IMR-90 (cell line): ENCODE measurements at regions not wholly inside any gene's neighbourhood (a gene's known extent, or its start where the extent isn't known, plus 50 kb on each side); places are given as distances from the start of the nearest gene placed in this dataset.

Experiments used
- ATAC-seq: fragments of 200-7000 bp; cut with Tn5 transposase; 2 replicates; pipeline ENCODE4 v1.9.1; 2020; ENCODE audit warnings: low read depth, mild to moderate bottlenecking, moderate library complexity
- BruUV-seq: library from RNA; stranded (reverse); fragments of 400-500 nt; replicated peaks from 2 replicates; lab custom pipeline; 2021; lab: Mats Ljungman, UMichigan
- CTCF ChIA-PET: fragments of 300-600 bp; formaldehyde crosslinking; extraction: SDS; loops from one replicate; lab custom pipeline; 2021; ENCODE audit warnings: antibody characterized with exemption; lab: Yijun Ruan, JAX
- POLR2A ChIA-PET: fragments of 300-600 bp; sonication (Branson Sonifier 250); formaldehyde crosslinking; loops from one replicate; lab custom pipeline; 2022; ENCODE audit warnings: antibody characterized with exemption; ENCODE audit not compliant: unreplicated experiment; lab: Charles Lee
- DNase-seq: peaks from one replicate; pipeline ENCODE4 v3.0.0; 2013
- H2AFZ ChIP-seq: replicated peaks from 2 replicates; pipeline ENCODE3; 2013; ENCODE audit warnings: low read length, mild to moderate bottlenecking; ENCODE audit not compliant: poor library complexity
- H2AK5ac ChIP-seq: 2 replicates; pipeline ENCODE4 v1.6.1; 2013; ENCODE audit warnings: low read depth, low read length, inconsistent platforms
- H2AK9ac ChIP-seq: replicated peaks from 2 replicates; pipeline ENCODE3; 2013; ENCODE audit warnings: mild to moderate bottlenecking, low read depth, low read length, moderate library complexity; ENCODE audit not compliant: poor library complexity
- H2BK120ac ChIP-seq: 2 replicates; pipeline ENCODE4 v1.6.1; 2013; ENCODE audit warnings: low read depth, low read length, inconsistent platforms
- H2BK15ac ChIP-seq: 3 replicates; pipeline ENCODE4 v1.6.1; 2013; ENCODE audit warnings: low read depth, low read length, inconsistent platforms
- H2BK20ac ChIP-seq: 2 replicates; pipeline ENCODE4 v1.6.1; 2013; ENCODE audit warnings: low read depth, mild to moderate bottlenecking, inconsistent platforms, low read length, moderate library complexity
- H2BK5ac ChIP-seq: 2 replicates; pipeline ENCODE4 v1.6.1; 2013; ENCODE audit warnings: mild to moderate bottlenecking, low read depth, low read length, inconsistent platforms; ENCODE audit not compliant: poor library complexity, severe bottlenecking
- H3K14ac ChIP-seq: replicated peaks from 2 replicates; pipeline ENCODE4 v1.6.1; 2013; ENCODE audit warnings: low read depth, low read length, inconsistent platforms
- H3K18ac ChIP-seq: 2 replicates; pipeline ENCODE4 v1.6.1; 2013; ENCODE audit warnings: low read depth, low read length, control low read depth
- H3K23ac ChIP-seq: 2 replicates; pipeline ENCODE4 v1.6.1; 2013; ENCODE audit warnings: low read depth, low read length, inconsistent platforms
- H3K27ac ChIP-seq: 2 replicates; pipeline ENCODE4 v1.5.1; 2013; ENCODE audit warnings: mild to moderate bottlenecking, control low read depth, low read length; ENCODE audit not compliant: insufficient read depth
- H3K27me3 ChIP-seq: 2 replicates; pipeline ENCODE4 v1.6.1; 2013; ENCODE audit warnings: low read length; ENCODE audit not compliant: control insufficient read depth, insufficient read depth
- H3K36me3 ChIP-seq: 2 replicates; pipeline ENCODE4 v1.6.1; 2013; ENCODE audit warnings: low read length, mixed read lengths; ENCODE audit not compliant: control insufficient read depth, insufficient read depth
- H3K4ac ChIP-seq: 2 replicates; pipeline ENCODE4 v1.6.1; 2013; ENCODE audit warnings: low read depth, low read length, inconsistent platforms
- H3K4me1 ChIP-seq: 2 replicates; pipeline ENCODE4 v1.6.1; 2013; ENCODE audit warnings: low read length, mixed read lengths; ENCODE audit not compliant: control insufficient read depth, insufficient read depth
- H3K4me2 ChIP-seq: 2 replicates; pipeline ENCODE4 v1.6.1; 2013; ENCODE audit warnings: low read depth, mild to moderate bottlenecking, control low read depth, low read length, moderate library complexity
- H3K4me3 ChIP-seq: 2 replicates; pipeline ENCODE4 v1.5.1; 2013; ENCODE audit warnings: low read depth, mild to moderate bottlenecking, control low read depth, low read length, moderate library complexity; ENCODE audit not compliant: insufficient read depth
- H3K56ac ChIP-seq: 2 replicates; pipeline ENCODE4 v1.6.1; 2013; ENCODE audit warnings: low read length, inconsistent platforms; ENCODE audit not compliant: insufficient read depth; ENCODE audit errors: extremely low read depth
- H3K79me1 ChIP-seq, 2 experiments: 2 replicates each; pipeline ENCODE4 v1.6.1; 2013; ENCODE audit warnings: low read length in 2 of 2, inconsistent platforms in 1 of 2, low read depth in 1 of 2
- H3K9ac ChIP-seq: 2 replicates; pipeline ENCODE4 v1.6.1; 2013; ENCODE audit warnings: low read depth, low read length, control low read depth
- H3K9me1 ChIP-seq: 2 replicates; pipeline ENCODE4 v1.6.1; 2013; ENCODE audit warnings: low read length, inconsistent platforms; ENCODE audit not compliant: insufficient read depth
- H3K9me3 ChIP-seq: 2 replicates; pipeline ENCODE4 v1.6.1; 2013; ENCODE audit warnings: low read length; ENCODE audit not compliant: control insufficient read depth, insufficient read depth
- H4K20me1 ChIP-seq: 2 replicates; pipeline ENCODE4 v1.6.1; 2013; ENCODE audit warnings: low read length, inconsistent platforms; ENCODE audit not compliant: insufficient read depth
- H4K5ac ChIP-seq: 2 replicates; pipeline ENCODE4 v1.6.1; 2013; ENCODE audit warnings: mild to moderate bottlenecking, low read depth, low read length, control low read depth
- H4K8ac ChIP-seq, 2 experiments: 2 replicates each; pipeline ENCODE4 v1.6.1; 2013; ENCODE audit warnings: low read depth in 2 of 2, low read length in 2 of 2, control low read depth in 1 of 2, inconsistent platforms in 1 of 2
- H4K91ac ChIP-seq: 2 replicates; pipeline ENCODE4 v1.6.1; 2013; ENCODE audit warnings: low read depth, low read length, inconsistent platforms; ENCODE audit not compliant: insufficient read depth
- BHLHE40 ChIP-seq: fragments of 150-350 bp; IDR thresholded peaks from 2 replicates; pipeline ENCODE4 v1.6.1; 2016; ENCODE audit warnings: mild to moderate bottlenecking, low read depth, low read length
- CHD1 ChIP-seq: IDR thresholded peaks from 2 replicates; pipeline ENCODE4 v1.6.1; 2012; ENCODE audit warnings: low read depth, low read length, improper control_type of control experiment
- NFE2L2 ChIP-seq: fragments of 150-350 bp; IDR thresholded peaks from 2 replicates; pipeline ENCODE4 v1.6.1; 2016; ENCODE audit warnings: low read depth, mild to moderate bottlenecking, low read length
- RFX5 ChIP-seq: IDR thresholded peaks from 2 replicates; pipeline ENCODE4 v1.8.0; 2012; ENCODE audit warnings: low read depth, mild to moderate bottlenecking, low read length, moderate library complexity
- USF2 ChIP-seq: fragments of 150-350 bp; IDR thresholded peaks from 2 replicates; pipeline ENCODE4 v1.6.1; 2017; ENCODE audit warnings: mild to moderate bottlenecking, antibody characterized with exemption, low read length, low read depth
- WGBS, 2 experiments: methylation state at CpG; one replicate each; pipeline versions ENCODE4 v1.1.5 to v1.1.7; 2013; ENCODE audit warnings: missing lambda C conversion rate in 2 of 2; ENCODE audit not compliant: insufficient read length in 1 of 2; ENCODE audit errors: extremely low coverage in 2 of 2; 5-methylcytosine and 5-hydroxymethylcytosine counted together
- dilution Hi-C: fragments of 300-500 bp; cut with HindIII; formaldehyde crosslinking; loops from one replicate; pipeline ENCODE4 v1.14.3; 2018; ENCODE audit warnings: low sequenced_read_pairs; ENCODE audit not compliant: unreplicated experiment
- in situ Hi-C: fragments of 300-500 bp; cut with MboI; formaldehyde crosslinking; loops from 3 replicates; pipeline ENCODE4 v1.14.3; 2019; ENCODE audit warnings: low sequenced_read_pairs, inconsistent platforms, mixed read lengths
- intact Hi-C: fragments of 100-400 bp; cut with micrococcal nuclease; formaldehyde crosslinking; loops from 2 replicates; pipeline ENCODE4 v1.10.0; 2022

GRCh38 chr5:166535641-166536040 is 1755.8 kb upstream of the WWC1 start:
- Histone ChIP-seq H2AFZ (no peak overlapping the region), H2AK5ac (no peak overlapping the region), H3K23ac (no peak overlapping the region), H3K4ac (no peak overlapping the region), H2BK5ac (no peak overlapping the region), H3K27me3 (no peaks in the 10 kb centered on the region), H2AK9ac (no peak overlapping the region), H2BK15ac (no peak overlapping the region), H3K56ac (no peak overlapping the region), H3K4me1 (no peaks in the 10 kb centered on the region), H3K9me1 (no peaks in the 10 kb centered on the region), H4K91ac (no peak overlapping the region), H3K27ac (no peak overlapping the region), H3K79me1 (no peaks in the 10 kb centered on the region), H4K5ac (no peak overlapping the region), H3K4me2 (no peak overlapping the region), H3K14ac (no peak overlapping the region), H4K8ac (no peak overlapping the region), H3K36me3 (no peaks in the 10 kb centered on the region), H2BK120ac (no peak overlapping the region), H3K18ac (no peak overlapping the region), H3K9ac (no peak overlapping the region), H2BK20ac (no peak overlapping the region), H4K20me1 (no peaks in the 10 kb centered on the region), H3K4me3 (no peak overlapping the region), H3K9me3 (peaks cover 6% of the 10 kb centered on the region; the same call in 1 of the 2 replicates)
- dilution Hi-C loops: no loop called here
- BruUV-seq: no TSS peak
- no CpG with 5 or more reads among the region's 3 CpGs for WGBS, 2 experiments
- DNase-seq (no peak), ATAC-seq (no peak)
- intact Hi-C loops: no loop called here
- no peak for TF ChIP-seq USF2
- TF ChIP-seq NFE2L2: no peak
- no peak for TF ChIP-seq CHD1
- no peak for TF ChIP-seq BHLHE40
- TF ChIP-seq RFX5: no peak
- ChIA-PET POLR2A (no interaction called here), CTCF (no interaction called here)
- in situ Hi-C loops: no loop called here
